Thoracic aorta (tissue), 2 donors: ENCODE measurements at regions not wholly inside any gene's neighbourhood (a gene's known extent, or its start where the extent isn't known, plus 50 kb on each side); places are given as distances from the start of the nearest gene placed in this dataset.
A peak's percentile ranks its signal among the peaks of the same experiment; 100 is the strongest.

Source experiments
- ATAC-seq: fragments of 150-250 bp; one replicate; pipeline ENCODE4 v1.8.0; 2017; ENCODE audit warnings: low read depth; ENCODE audit not compliant: insufficient number of reproducible peaks, low FRiP score
- DNase-seq: peaks from one replicate; pipeline ENCODE4 v3.0.0-alpha.2; 2020; ENCODE audit warnings: low spot score
- H3K27ac ChIP-seq, 2 donors: fragments of 200-600 bp; sonication (generic); 1 replicate in 1 of 2; 2 replicates in 1 of 2; pipeline ENCODE4 v1.5.1; 2016; ENCODE audit warnings: mild to moderate bottlenecking in 2 of 2, moderate library complexity in 2 of 2
- H3K27me3 ChIP-seq: fragments of 200-600 bp; sonication (generic); replicated peaks from 2 replicates; pipeline ENCODE4 v1.6.0; 2016; ENCODE audit warnings: mild to moderate bottlenecking; ENCODE audit not compliant: insufficient read depth
- H3K36me3 ChIP-seq: fragments of 200-600 bp; sonication (generic); one replicate; pipeline ENCODE4 v1.5.1; 2016
- H3K4me1 ChIP-seq, 2 donors: fragments of 200-600 bp; sonication (generic); 1 replicate in 1 of 2; 2 replicates in 1 of 2; pipeline versions ENCODE4 v1.5.1 to v1.6.0; 2016; ENCODE audit warnings: low read depth in 2 of 2, mild to moderate bottlenecking in 1 of 2; ENCODE audit not compliant: control insufficient read depth in 1 of 2
- H3K4me3 ChIP-seq: fragments of 200-600 bp; sonication (generic); 2 replicates; pipeline ENCODE4 v1.5.1; 2016; ENCODE audit warnings: mild to moderate bottlenecking
- H3K9me3 ChIP-seq: fragments of 200-600 bp; sonication (generic); 2 replicates; pipeline ENCODE4 v1.5.1; 2016
- TF ChIP-seq, protein P1 (sequence below): fragments of 200-600 bp; sonication (generic); IDR thresholded peaks from one replicate; pipeline ENCODE4 v1.5.1; 2019; ENCODE audit warnings: antibody characterized with exemption

DNA sequence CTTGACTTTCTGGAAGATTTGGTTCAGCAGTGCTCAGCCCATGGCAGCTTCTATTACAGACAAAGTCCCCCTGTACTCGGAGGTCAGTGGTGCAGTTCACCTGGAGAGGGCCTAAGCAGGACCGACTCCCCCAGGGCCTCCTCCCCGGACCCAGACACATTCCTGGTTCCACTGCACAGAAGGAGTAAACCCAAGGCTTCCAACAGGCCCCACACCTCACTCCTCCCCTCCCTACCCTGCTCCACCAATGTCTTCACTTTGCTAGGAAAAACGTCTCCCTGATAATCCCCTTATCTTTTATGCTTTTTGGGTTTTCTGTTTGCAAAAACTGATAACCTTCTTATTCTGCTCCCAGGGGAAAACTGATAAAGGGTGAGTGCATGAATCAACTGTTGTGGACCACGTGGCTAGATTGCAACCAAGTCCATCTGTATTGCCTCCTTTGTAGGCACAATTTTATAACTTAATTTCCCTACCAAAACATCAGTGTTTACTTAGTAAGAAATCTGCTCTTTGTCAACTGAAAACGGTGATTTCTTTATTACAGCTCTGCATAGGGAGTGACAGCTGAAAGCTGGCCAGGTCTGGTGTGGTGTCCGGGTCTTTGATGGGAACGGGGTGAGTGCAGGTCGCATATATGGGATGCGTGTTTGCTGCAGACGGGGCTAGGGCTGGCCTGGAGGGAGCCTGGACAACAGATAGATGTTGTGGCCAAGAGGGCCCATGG lies 202.5 kb downstream of the GLI2 start:
- H3K36me3 ChIP-seq = no peaks in the 10 kb centered on the region
- no peaks in the 10 kb centered on the region for H3K9me3 ChIP-seq
- ATAC-seq (no peak), DNase-seq (no peak)
- peaks cover 24 to 88% of the 10 kb centered on the region in 2 donors for H3K4me1 ChIP-seq
- no peak overlapping the region for H3K4me3 ChIP-seq
- no peaks in the 10 kb centered on the region for H3K27me3 ChIP-seq
- TF ChIP-seq, protein P1, sequence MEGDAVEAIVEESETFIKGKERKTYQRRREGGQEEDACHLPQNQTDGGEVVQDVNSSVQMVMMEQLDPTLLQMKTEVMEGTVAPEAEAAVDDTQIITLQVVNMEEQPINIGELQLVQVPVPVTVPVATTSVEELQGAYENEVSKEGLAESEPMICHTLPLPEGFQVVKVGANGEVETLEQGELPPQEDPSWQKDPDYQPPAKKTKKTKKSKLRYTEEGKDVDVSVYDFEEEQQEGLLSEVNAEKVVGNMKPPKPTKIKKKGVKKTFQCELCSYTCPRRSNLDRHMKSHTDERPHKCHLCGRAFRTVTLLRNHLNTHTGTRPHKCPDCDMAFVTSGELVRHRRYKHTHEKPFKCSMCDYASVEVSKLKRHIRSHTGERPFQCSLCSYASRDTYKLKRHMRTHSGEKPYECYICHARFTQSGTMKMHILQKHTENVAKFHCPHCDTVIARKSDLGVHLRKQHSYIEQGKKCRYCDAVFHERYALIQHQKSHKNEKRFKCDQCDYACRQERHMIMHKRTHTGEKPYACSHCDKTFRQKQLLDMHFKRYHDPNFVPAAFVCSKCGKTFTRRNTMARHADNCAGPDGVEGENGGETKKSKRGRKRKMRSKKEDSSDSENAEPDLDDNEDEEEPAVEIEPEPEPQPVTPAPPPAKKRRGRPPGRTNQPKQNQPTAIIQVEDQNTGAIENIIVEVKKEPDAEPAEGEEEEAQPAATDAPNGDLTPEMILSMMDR = no peak
- H3K27ac ChIP-seq = peak overlapping the region; percentile 23 to 44

DNA sequence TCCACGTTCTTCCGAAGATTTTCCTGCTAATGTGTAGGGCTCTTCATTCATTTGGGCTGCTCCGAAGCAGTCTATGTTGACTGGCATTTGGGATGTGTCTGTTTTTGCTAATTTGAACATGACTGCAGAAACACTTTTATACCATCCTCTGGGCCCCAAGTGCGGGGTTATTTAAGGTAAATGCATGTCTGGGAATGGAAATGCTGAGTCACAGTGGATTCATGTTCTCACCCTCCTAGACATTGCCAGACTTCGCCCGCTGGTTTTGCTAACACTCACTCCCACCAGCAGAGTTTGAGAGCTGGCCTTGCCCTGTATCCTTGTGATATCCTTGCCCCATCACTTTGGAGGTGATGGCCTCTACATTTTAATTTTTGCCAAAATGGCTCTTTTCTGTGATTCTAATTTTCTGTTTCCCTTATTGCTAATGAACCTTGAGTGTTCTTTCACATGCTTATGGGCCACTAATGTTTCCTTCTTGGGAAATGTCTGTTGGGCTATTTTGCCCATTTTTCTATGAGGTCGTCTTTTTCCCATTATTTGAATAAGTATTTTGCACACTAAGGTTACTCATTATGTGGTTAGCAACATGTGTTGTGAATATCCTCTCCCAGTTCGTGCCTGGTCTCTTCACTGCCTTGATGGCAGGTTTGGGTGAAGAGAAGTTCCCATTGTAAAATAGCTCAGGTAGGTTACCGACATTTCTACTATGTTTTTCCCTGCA lies 204.1 kb downstream of the GLI2 start:
- Histone ChIP-seq H3K4me3 (no peak overlapping the region), H3K27ac (no peak overlapping the region), H3K36me3 (no peaks in the 10 kb centered on the region), H3K9me3 (no peaks in the 10 kb centered on the region), H3K27me3 (no peaks in the 10 kb centered on the region), H3K4me1 (peaks cover 24 to 78% of the 10 kb centered on the region in 2 donors)
- DNase-seq (no peak), ATAC-seq (no peak)
- TF ChIP-seq, protein P1 = no peak

DNA sequence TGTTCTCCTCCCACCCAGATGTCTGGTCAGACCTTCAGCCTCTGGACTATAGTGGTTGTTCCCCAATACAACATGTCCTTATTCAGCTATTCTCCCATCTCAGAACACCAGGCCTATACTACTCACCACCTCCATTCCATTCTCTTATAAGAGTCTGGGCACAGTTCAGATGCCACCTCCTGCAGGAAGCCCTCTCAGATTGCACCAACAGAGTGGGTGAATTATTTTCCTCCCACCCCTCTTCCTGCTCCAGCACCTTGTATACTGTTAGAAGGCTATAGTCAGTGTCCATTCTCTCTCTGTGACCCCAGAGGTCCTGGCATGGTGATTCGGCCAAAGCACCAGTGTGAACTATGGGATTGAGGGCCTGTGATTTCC lies 204.6 kb downstream of the GLI2 start:
- TF ChIP-seq, protein P1 = no peak
- DNase-seq (no peak), ATAC-seq (no peak)
- Histone ChIP-seq H3K4me3 (no peak overlapping the region), H3K27me3 (no peaks in the 10 kb centered on the region), H3K27ac (no peak overlapping the region), H3K36me3 (no peaks in the 10 kb centered on the region), H3K4me1 (peaks cover 18 to 78% of the 10 kb centered on the region in 2 donors), H3K9me3 (no peaks in the 10 kb centered on the region)

DNA sequence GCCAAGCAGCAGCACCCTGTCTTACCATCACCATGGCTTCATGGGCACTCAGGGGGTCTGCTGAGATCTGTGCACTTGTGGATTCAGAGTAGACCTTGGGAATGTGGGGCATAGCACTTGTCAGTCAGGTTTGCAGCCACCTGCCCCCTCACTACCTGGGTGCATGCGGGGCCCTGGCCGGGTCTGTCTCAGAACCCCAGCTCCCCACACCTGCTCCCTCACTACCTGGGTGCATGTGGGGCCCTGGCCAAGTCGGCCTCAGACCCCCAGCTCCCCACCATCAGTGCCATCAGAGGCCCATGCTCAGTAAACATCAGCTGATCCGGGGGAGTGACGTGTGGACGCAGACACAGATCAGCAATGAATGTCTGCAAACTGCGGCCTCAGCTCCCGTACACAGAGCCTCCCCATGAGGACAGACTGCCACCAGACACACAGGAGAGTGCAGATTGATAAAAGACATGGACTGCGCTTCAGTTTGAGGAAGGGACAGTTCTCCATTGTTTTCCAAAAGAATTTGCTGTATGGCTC lies 205.1 kb downstream of the GLI2 start:
- ATAC-seq = no peak

More for the DNA sequence above, 205.1 kb downstream of the GLI2 start:
- Histone ChIP-seq H3K36me3 (no peaks in the 10 kb centered on the region), H3K27me3 (no peaks in the 10 kb centered on the region), H3K4me3 (no peak overlapping the region), H3K27ac (no peak overlapping the region), H3K9me3 (no peaks in the 10 kb centered on the region), H3K4me1 (peaks cover 16 to 75% of the 10 kb centered on the region in 2 donors)
- TF ChIP-seq, protein P1 = no peak
- DNase-seq = no peak
